ENCODE measurements at regions not wholly inside any gene's neighbourhood (a gene's known extent, or its start where the extent isn't known, plus 50 kb on each side); places are given as distances from the start of the nearest gene placed in this dataset.

GRCh38 chr11:123330948-123331347, 99.1 kb upstream of the GRAMD1B start:
- Histone ChIP-seq H3K27me3 (peaks cover 0 to 17% (median 0%) of the 10 kb centered on the region in 4 donors), H3K9me3 (no peaks in the 10 kb centered on the region), H3K36me3 (no peaks in the 10 kb centered on the region), H3K4me3 (no peak overlapping the region), H3K4me1 (no peaks in the 10 kb centered on the region), H3K27ac (no peak overlapping the region)
- DNase-seq, result no peak
- WGBS, 2 donors, result 82 to 88% methylated on average over 2 of the region's 2 CpGs
- TF ChIP-seq CTCF (IDR thresholded peaks at IDR 0.05) (no peak), POLR2A (IDR thresholded peaks at IDR 0.05) (no peak)
- intact Hi-C loops (cut with DNase I), result no loop called here

DNA sequence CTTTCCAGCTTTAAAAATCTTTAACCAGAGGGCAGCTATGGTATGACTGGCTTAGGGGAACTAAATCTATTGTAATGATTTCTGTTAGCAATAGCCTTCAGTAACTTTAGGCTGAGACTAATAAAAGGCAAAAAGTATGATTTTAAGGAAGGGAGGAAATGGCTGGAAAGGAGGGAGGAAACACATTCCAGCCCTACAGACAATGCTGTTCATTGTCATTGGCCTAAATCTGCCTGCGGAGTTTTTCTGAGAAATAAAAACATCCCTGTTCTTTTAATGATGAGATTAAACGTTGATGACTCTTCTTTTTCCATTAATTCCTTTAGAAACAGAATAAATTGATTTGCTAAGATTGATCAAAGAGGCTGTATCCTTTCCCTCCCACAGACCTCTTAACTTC, 99.6 kb upstream of the GRAMD1B start:
- Histone ChIP-seq H3K27me3 (peaks cover 0 to 15% (median 0%) of the 10 kb centered on the region in 4 donors), H3K9me3 (no peaks in the 10 kb centered on the region), H3K4me1 (no peaks in the 10 kb centered on the region), H3K4me3 (no peak overlapping the region), H3K36me3 (no peaks in the 10 kb centered on the region), H3K27ac (no peak overlapping the region)
- WGBS, 2 donors, result 72 to 77% methylated on average over 2 of the region's 2 CpGs
- intact Hi-C loops (cut with DNase I), result no loop called here
- no peak for DNase-seq
- TF ChIP-seq CTCF (IDR thresholded peaks at IDR 0.05) (no peak), POLR2A (IDR thresholded peaks at IDR 0.05) (no peak)

GRCh38 chr11:123330071-123330470, 100.0 kb upstream of the GRAMD1B start:
- no peak for DNase-seq
- Histone ChIP-seq H3K27ac (no peak overlapping the region), H3K27me3 (peaks cover 0 to 15% (median 0%) of the 10 kb centered on the region in 4 donors), H3K9me3 (no peaks in the 10 kb centered on the region), H3K4me1 (peaks cover 0 to under 1% (median 0%) of the 10 kb centered on the region in 3 donors), H3K36me3 (no peaks in the 10 kb centered on the region), H3K4me3 (no peak overlapping the region)
- intact Hi-C loops (cut with DNase I), result no loop called here
- 47 to 54% methylated on average over 4 of the region's 4 CpGs for WGBS, 2 donors
- TF ChIP-seq CTCF (IDR thresholded peaks at IDR 0.05), result no peak
- no peak for TF ChIP-seq POLR2A (IDR thresholded peaks at IDR 0.05)

- H3K27ac ChIP-seq, result no peak overlapping the region
- WGBS, 2 donors, result 73 to 81% methylated on average over 4 to 5 of the region's 5 CpGs
- H3K4me1 ChIP-seq, result peaks cover 0 to 5% (median 0%) of the 10 kb centered on the region in 3 donors
- H3K27me3 ChIP-seq, result peaks cover 0 to 20% (median 0%) of the 10 kb centered on the region in 4 donors
- no peaks in the 10 kb centered on the region for H3K36me3 ChIP-seq
- no peaks in the 10 kb centered on the region for H3K9me3 ChIP-seq
- intact Hi-C loops (cut with DNase I), result no loop called here
- no peak for DNase-seq
- no peak overlapping the region for H3K4me3 ChIP-seq
- no peak for TF ChIP-seq POLR2A (IDR thresholded peaks at IDR 0.05)
- TF ChIP-seq CTCF (IDR thresholded peaks at IDR 0.05), result no peak
Measured at GRCh38 chr11:123328281-123328867, 101.7 kb upstream of the GRAMD1B start.

DNA sequence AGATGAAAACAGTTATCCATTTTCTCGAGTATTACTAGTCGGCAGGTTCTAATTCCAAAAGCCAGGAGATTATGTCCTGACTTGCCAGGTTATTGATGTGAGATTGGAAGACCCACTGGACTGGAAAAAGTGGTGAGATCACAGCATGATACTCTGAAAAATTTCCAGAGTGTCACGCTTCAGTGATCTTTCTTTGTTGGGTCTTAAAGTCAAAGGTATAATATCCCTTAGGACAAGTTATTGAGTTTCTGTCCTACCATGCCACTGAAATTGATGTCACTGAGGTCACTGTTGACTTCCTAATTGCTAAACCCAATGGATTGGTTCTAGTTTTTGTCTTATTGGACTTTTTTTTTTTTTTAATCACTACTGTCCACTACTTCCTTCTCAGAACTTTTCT, 104.5 kb upstream of the GRAMD1B start:
- no peak for DNase-seq
- 34 to 51% methylated on average over 3 of the region's 3 CpGs for WGBS, 2 donors
- H3K9me3 ChIP-seq, result no peaks in the 10 kb centered on the region
- H3K27me3 ChIP-seq, result peaks cover 0 to 37% (median 0%) of the 10 kb centered on the region in 4 donors
- H3K4me3 ChIP-seq, result no peak overlapping the region
- intact Hi-C loops (cut with DNase I), result no loop called here
- no peak overlapping the region for H3K27ac ChIP-seq
- TF ChIP-seq POLR2A (IDR thresholded peaks at IDR 0.05) (no peak), CTCF (IDR thresholded peaks at IDR 0.05) (no peak)
- peaks cover 0 to 5% (median 0%) of the 10 kb centered on the region in 3 donors for H3K4me1 ChIP-seq
- H3K36me3 ChIP-seq, result no peaks in the 10 kb centered on the region

All from esophagus squamous epithelium (tissue), 5 donors.